K562 (cell line): ENCODE measurements at regions not wholly inside any gene's neighbourhood (a gene's known extent, or its start where the extent isn't known, plus 50 kb on each side); places are given as distances from the start of the nearest gene placed in this dataset.

Experiments
- ATAC-seq: fragments of 200-7000 bp; cut with Tn5 transposase; 3 replicates; pipeline ENCODE4 v1.9.1; 2020; ENCODE audit warnings: moderate library complexity
- BruUV-seq: library from RNA; stranded (reverse); fragments of 400-500 nt; replicated peaks from 2 replicates; lab custom pipeline; 2021; lab: Mats Ljungman, UMichigan
- CTCF ChIA-PET: fragments of 300-600 bp; formaldehyde crosslinking; extraction: SDS; loops from one replicate; lab custom pipeline; 2021; ENCODE audit warnings: low intra/inter-chr PET ratio; lab: Yijun Ruan, JAX
- POLR2A ChIA-PET: fragments of 300-600, 350-650 bp; sonication (Branson Sonifier 250); formaldehyde crosslinking; extraction: SDS; loops from one replicate; lab custom pipeline; 2021; ENCODE audit warnings: antibody characterized with exemption, inconsistent platforms; lab: Yijun Ruan, JAX
- DNase-seq, 4 experiments: peaks; one replicate each; pipeline versions ENCODE4 v3.0.0 to v3.0.0-alpha.2; 2011 to 2018; ENCODE audit warnings: low spot score in 3 of 4, mixed read lengths in 3 of 4; ENCODE audit errors: extremely low read depth in 1 of 4
- FAIRE-seq: peaks from 2 replicates; lab custom pipeline; 2011; peaks lifted over from hg19 to GRCh38; lab: Jason Lieb, UNC
- H2AFZ ChIP-seq: 2 replicates; pipeline ENCODE4 v1.6.0; 2011; ENCODE audit warnings: low read depth, low read length, control low read depth, inconsistent platforms
- H3K27ac ChIP-seq: fragments of 200-600 bp; 3 replicates; pipeline ENCODE4 v1.8.0; 2011; ENCODE audit warnings: low read depth, mild to moderate bottlenecking, control low read depth, inconsistent platforms, low read length, moderate library complexity, mixed read lengths; ENCODE audit errors: extremely low read depth
- H3K27me3 ChIP-seq, 2 experiments: fragments of 300-600 bp in 1 of 2; 2 replicates in 1 of 2; 3 replicates in 1 of 2; pipeline versions ENCODE4 v1.6.0 to v1.8.0; 2011; ENCODE audit warnings: inconsistent platforms in 2 of 2, low read length in 2 of 2, mild to moderate bottlenecking in 1 of 2, mixed read lengths in 1 of 2, moderate library complexity in 1 of 2; ENCODE audit not compliant: control insufficient read depth in 2 of 2, insufficient read depth in 2 of 2
- H3K36me3 ChIP-seq: fragments of 300-600 bp; 3 replicates; pipeline ENCODE4 v1.8.0; 2011; ENCODE audit warnings: mild to moderate bottlenecking, low read length, inconsistent platforms; ENCODE audit not compliant: control insufficient read depth, insufficient read depth
- H3K4me1 ChIP-seq, 2 experiments: fragments of 200-600 bp in 1 of 2; replicated peaks in 1 of 2; 2 replicates in 1 of 2; 3 replicates in 1 of 2; pipeline versions ENCODE4 v1.5.1 to v1.8.0; 2011; ENCODE audit warnings: inconsistent platforms in 2 of 2, low read length in 2 of 2, mild to moderate bottlenecking in 1 of 2, mixed read lengths in 1 of 2, moderate library complexity in 1 of 2; ENCODE audit not compliant: control insufficient read depth in 2 of 2, insufficient read depth in 2 of 2
- H3K4me2 ChIP-seq: 2 replicates; pipeline ENCODE4 v1.6.1; 2011; ENCODE audit warnings: low read length, control low read depth, inconsistent platforms, mixed read lengths; ENCODE audit not compliant: insufficient read depth
- H3K4me3 ChIP-seq: fragments of 200-600 bp; sonication (generic), shearing (Covaris generic); 2 replicates; pipeline ENCODE4 v1.5.1; 2016; ENCODE audit warnings: control low read depth, inconsistent platforms
- H3K79me2 ChIP-seq: fragments of 200-600 bp; 3 replicates; pipeline ENCODE4 v1.8.0; 2011; ENCODE audit warnings: low read length, inconsistent platforms; ENCODE audit not compliant: control insufficient read depth, insufficient read depth
- H3K9ac ChIP-seq, 2 experiments: 2 replicates each; pipeline versions ENCODE4 v1.6.0 to v1.6.1; 2011; ENCODE audit warnings: low read depth in 2 of 2, low read length in 2 of 2, control low read depth in 1 of 2, inconsistent platforms in 1 of 2, mild to moderate bottlenecking in 1 of 2, mixed read lengths in 1 of 2; ENCODE audit not compliant: insufficient read depth in 1 of 2
- H3K9me1 ChIP-seq: one replicate; pipeline ENCODE4 v1.6.0; 2011; ENCODE audit warnings: inconsistent platforms, mild to moderate bottlenecking, low read length, moderate library complexity; ENCODE audit not compliant: control insufficient read depth, insufficient read depth
- H3K9me3 ChIP-seq: replicated peaks from 2 replicates; pipeline ENCODE4 v1.5.1; 2011; ENCODE audit warnings: low read depth, low read length, inconsistent platforms; ENCODE audit not compliant: control insufficient read depth, insufficient read depth
- H4K20me1 ChIP-seq: replicated peaks from 2 replicates; pipeline ENCODE4 v1.6.1; 2011; ENCODE audit warnings: low read length, inconsistent platforms, mixed read lengths; ENCODE audit not compliant: control insufficient read depth, insufficient read depth
- ADNP ChIP-seq: fragments of 200-800 bp; sonication (Bioruptor generic); IDR thresholded peaks from 2 replicates; pipeline ENCODE4 v1.6.1; 2016; ENCODE audit warnings: missing genetic modification characterization, missing compliant biosample characterization
- ASH1L ChIP-seq: fragments of 450-650 bp; IDR thresholded peaks from 2 replicates; pipeline ENCODE4 v1.6.1; 2018; ENCODE audit warnings: borderline replicate concordance, mild to moderate bottlenecking, low read depth; ENCODE audit not compliant: partially characterized antibody
- CBFA2T3 ChIP-seq: fragments of 450-650 bp; IDR thresholded peaks from 2 replicates; pipeline ENCODE4 v1.6.1; 2017
- CHD2 ChIP-seq: IDR thresholded peaks from 2 replicates; pipeline ENCODE4 v1.6.1; 2011; ENCODE audit warnings: low read depth, low read length
- DACH1 ChIP-seq: fragments of 450-650 bp; IDR thresholded peaks from 2 replicates; pipeline ENCODE4 v1.6.1; 2018; ENCODE audit not compliant: partially characterized antibody
- ETV5 ChIP-seq: sonication (generic); formaldehyde crosslinking; IDR thresholded peaks from 2 replicates; pipeline ENCODE4 v1.4.0; 2020; ENCODE audit warnings: low read depth, mild to moderate bottlenecking, missing genetic modification reagents
- ILK ChIP-seq: fragments of 450-650 bp; IDR thresholded peaks from 2 replicates; pipeline ENCODE4 v1.6.1; 2016; ENCODE audit warnings: missing genetic modification characterization, low read depth, mild to moderate bottlenecking, missing compliant biosample characterization, moderate library complexity, borderline replicate concordance
- L3MBTL2 ChIP-seq: fragments of 450-650 bp; IDR thresholded peaks from 2 replicates; pipeline ENCODE4 v1.6.1; 2016; ENCODE audit warnings: mild to moderate bottlenecking, moderate library complexity
- LCOR ChIP-seq: sonication (generic); formaldehyde crosslinking; IDR thresholded peaks from 2 replicates; pipeline ENCODE4 v1.8.0; 2022; ENCODE audit warnings: mild to moderate bottlenecking, missing genetic modification reagents
- MXD1 ChIP-seq: fragments of 250-450 bp; sonication (Bioruptor Pico); IDR thresholded peaks from 2 replicates; pipeline ENCODE4 v1.8.0; 2021; ENCODE audit warnings: borderline replicate concordance, mild to moderate bottlenecking, moderate library complexity; ENCODE audit not compliant: poor library complexity, severe bottlenecking
- NFIC ChIP-seq: fragments of 450-650 bp; IDR thresholded peaks from 2 replicates; pipeline ENCODE4 v1.6.1; 2017; ENCODE audit warnings: mild to moderate bottlenecking, inconsistent platforms
- NFRKB ChIP-seq: fragments of 450-650 bp; IDR thresholded peaks from 2 replicates; pipeline ENCODE4 v1.6.1; 2016; ENCODE audit warnings: low read depth
- PCBP1 ChIP-seq: fragments of 200-400 bp; formaldehyde crosslinking; IDR thresholded peaks from 2 replicates; pipeline ENCODE4 v1.6.1; 2018; ENCODE audit warnings: mild to moderate bottlenecking, low read depth, low read length; ENCODE audit not compliant: poor library complexity, severe bottlenecking
- RBM14 ChIP-seq: fragments of 200-400 bp; formaldehyde crosslinking; IDR thresholded peaks from 2 replicates; pipeline ENCODE4 v1.6.1; 2018; ENCODE audit warnings: low read depth, mild to moderate bottlenecking, low read length, moderate library complexity, borderline replicate concordance; ENCODE audit not compliant: insufficient read depth
- SP2 ChIP-seq: IDR thresholded peaks from 2 replicates; pipeline ENCODE4 v1.6.1; 2011; ENCODE audit warnings: mild to moderate bottlenecking, low read depth, low read length, moderate library complexity; ENCODE audit not compliant: poor library complexity, severe bottlenecking; ENCODE audit errors: extremely low read depth
- U2AF2 ChIP-seq: fragments of 200-400 bp; formaldehyde crosslinking; optimal IDR thresholded peaks from 2 replicates; pipeline ENCODE3; 2017; ENCODE audit warnings: low read depth, mild to moderate bottlenecking, low read length
- ZFP30 ChIP-seq: fragments of 250-450 bp; sonication (Bioruptor Pico); IDR thresholded peaks from 2 replicates; pipeline ENCODE4 v1.8.0; 2022; ENCODE audit warnings: moderate library complexity, mild to moderate bottlenecking, inconsistent platforms, borderline replicate concordance
- ZNF143 ChIP-seq: sonication (generic); formaldehyde crosslinking; IDR thresholded peaks from 2 replicates; pipeline ENCODE4 v1.9.0; 2022; ENCODE audit warnings: mild to moderate bottlenecking, missing genetic modification reagents
- ZNF644 ChIP-seq: fragments of 200-800 bp; sonication (Bioruptor generic); IDR thresholded peaks from 2 replicates; pipeline ENCODE4 v1.6.1; 2016; ENCODE audit warnings: low read depth, missing genetic modification characterization, missing compliant biosample characterization
- WGBS: fragments of 100-300 bp; shearing (Covaris generic); methylation state at CpG from one replicate; pipeline ENCODE4 v1.1.6; 2016; ENCODE audit warnings: low coverage, mixed read lengths; ENCODE audit not compliant: insufficient coverage; ENCODE audit errors: missing lambda C conversion rate; 5-methylcytosine and 5-hydroxymethylcytosine counted together
- in situ Hi-C: fragments of 300-500 bp; cut with MboI; formaldehyde crosslinking; loops from 4 replicates; pipeline ENCODE4 v1.15.0; 2018; ENCODE audit warnings: inconsistent platforms, mixed read lengths
- intact Hi-C: fragments of 100-400 bp; cut with micrococcal nuclease; formaldehyde crosslinking; loops from 2 replicates; pipeline ENCODE4 v1.14.2; 2022
- TF ChIP-seq, protein P1 (sequence below): fragments of 450-650 bp; formaldehyde crosslinking; IDR thresholded peaks from 2 replicates; pipeline ENCODE4 v1.4.0; 2020; ENCODE audit warnings: mild to moderate bottlenecking

- CTCF ChIA-PET = no interaction called here
- Histone ChIP-seq H3K27ac (no peak overlapping the region), H3K9me3 (no peaks in the 10 kb centered on the region; the same call in 1 of the 2 replicates), H2AFZ (no peak overlapping the region), H3K4me1 (no peaks in the 10 kb centered on the region), H3K9me1 (no peaks in the 10 kb centered on the region), H3K9ac (no peak overlapping the region), H4K20me1 (no peaks in the 10 kb centered on the region), H3K36me3 (no peaks in the 10 kb centered on the region), H3K79me2 (no peaks in the 10 kb centered on the region), H3K4me2 (no peak overlapping the region)
- 0% methylated on average over 4 of the region's 4 CpGs for WGBS
- intact Hi-C loops = no loop called here
- ATAC-seq = no peak
- BruUV-seq = no TSS peak
- FAIRE-seq = no peak
- no peak for DNase-seq
- POLR2A ChIA-PET = no interaction called here
- TF ChIP-seq U2AF2 (no peak), L3MBTL2 (no peak), ADNP (tag) (no peak), CHD2 (no peak), CBFA2T3 (no peak), ILK (tag) (no peak), ZNF644 (tag) (no peak), ZFP30 (CRISPR knock-in tag) (no peak), ETV5 (CRISPR knock-in tag) (no peak), NFIC (no peak), ASH1L (no peak), SP2 (no peak), RBM14 (no peak), DACH1 (no peak), NFRKB (no peak), MXD1 (CRISPR knock-in tag) (no peak), PCBP1 (no peak), LCOR (no peak), ZNF143 (no peak)
- TF ChIP-seq, protein P1, sequence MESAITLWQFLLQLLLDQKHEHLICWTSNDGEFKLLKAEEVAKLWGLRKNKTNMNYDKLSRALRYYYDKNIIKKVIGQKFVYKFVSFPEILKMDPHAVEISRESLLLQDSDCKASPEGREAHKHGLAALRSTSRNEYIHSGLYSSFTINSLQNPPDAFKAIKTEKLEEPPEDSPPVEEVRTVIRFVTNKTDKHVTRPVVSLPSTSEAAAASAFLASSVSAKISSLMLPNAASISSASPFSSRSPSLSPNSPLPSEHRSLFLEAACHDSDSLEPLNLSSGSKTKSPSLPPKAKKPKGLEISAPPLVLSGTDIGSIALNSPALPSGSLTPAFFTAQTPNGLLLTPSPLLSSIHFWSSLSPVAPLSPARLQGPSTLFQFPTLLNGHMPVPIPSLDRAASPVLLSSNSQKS (CRISPR knock-in tag) = no peak
- TF ChIP-seq, all 486 proteins: peak for 0
- no peaks in the 10 kb centered on the region for H3K27me3 ChIP-seq
- in situ Hi-C loops = no loop called here
- H3K4me3 ChIP-seq = no peak overlapping the region
These were observed 306.7 kb upstream of the SLC8A1 start for GRCh38 chr2:40758401-40759155.
